Neural cell (in vitro differentiated cells): ENCODE measurements at regions not wholly inside any gene's neighbourhood (a gene's known extent, or its start where the extent isn't known, plus 50 kb on each side); places are given as distances from the start of the nearest gene placed in this dataset.

Experiments
- H2AFZ ChIP-seq: fragments of 200-600, 300-800 bp; sonication (generic), shearing (Covaris generic); 2 replicates; pipeline ENCODE4 v1.6.0; 2014; ENCODE audit warnings: low read depth, mild to moderate bottlenecking, antibody characterized with exemption, low read length, moderate library complexity
- H3F3A ChIP-seq: fragments of 200-600 bp; shearing (Covaris generic); 2 replicates; pipeline ENCODE4 v1.6.1; 2016; ENCODE audit warnings: mild to moderate bottlenecking, moderate library complexity, mixed read lengths, antibody characterized with exemption, low read length; ENCODE audit not compliant: insufficient read depth, poor library complexity, severe bottlenecking
- H3K27ac ChIP-seq: fragments of 200-600, 300-800 bp; sonication (generic), shearing (Covaris generic); 2 replicates; pipeline ENCODE4 v1.5.1; 2014; ENCODE audit warnings: mild to moderate bottlenecking, low read length, moderate library complexity
- H3K27me3 ChIP-seq: fragments of 300-800, 200-600 bp; sonication (generic), shearing (Covaris generic); 2 replicates; pipeline ENCODE4 v1.6.0; 2014; ENCODE audit warnings: mild to moderate bottlenecking, low read depth, low read length, moderate library complexity; ENCODE audit not compliant: insufficient read depth
- H3K36me3 ChIP-seq: fragments of 300-800, 200-600 bp; sonication (generic), shearing (Covaris generic); 2 replicates; pipeline ENCODE4 v1.5.1; 2014; ENCODE audit warnings: mild to moderate bottlenecking, antibody characterized with exemption, low read length, moderate library complexity; ENCODE audit not compliant: insufficient read depth
- H3K4me2 ChIP-seq: fragments of 300-800, 200-600 bp; sonication (generic), shearing (Covaris generic); 2 replicates; pipeline ENCODE4 v1.6.0; 2014; ENCODE audit warnings: mild to moderate bottlenecking, low read length
- H3K4me3 ChIP-seq: fragments of 300-800, 200-600 bp; sonication (generic), shearing (Covaris generic); 2 replicates; pipeline ENCODE4 v1.5.1; 2014; ENCODE audit warnings: mild to moderate bottlenecking, low read length, moderate library complexity
- H3K79me2 ChIP-seq: fragments of 200-600 bp; shearing (Covaris generic); replicated peaks from 2 replicates; pipeline ENCODE4 v1.6.0; 2014; ENCODE audit warnings: mild to moderate bottlenecking, low read length, moderate library complexity; ENCODE audit not compliant: insufficient read depth
- H3K9ac ChIP-seq: fragments of 300-800, 200-600 bp; sonication (generic), shearing (Covaris generic); 2 replicates; pipeline ENCODE4 v1.6.1; 2016; ENCODE audit warnings: mild to moderate bottlenecking, low read length, mixed read lengths
- H3K9me2 ChIP-seq: fragments of 200-600 bp; shearing (Covaris generic); 2 replicates; pipeline ENCODE4 v1.6.1; 2016; ENCODE audit warnings: mild to moderate bottlenecking, low read length, mixed read lengths; ENCODE audit not compliant: insufficient read depth
- H3K9me3 ChIP-seq: fragments of 200-600, 300-800 bp; sonication (generic), shearing (Covaris generic); 2 replicates; pipeline ENCODE4 v1.6.1; 2016; ENCODE audit warnings: mild to moderate bottlenecking, mixed run types, low read length, moderate library complexity, mixed read lengths
- H4K20me1 ChIP-seq: fragments of 200-600 bp; shearing (Covaris generic); 2 replicates; pipeline ENCODE4 v1.6.1; 2016; ENCODE audit warnings: mild to moderate bottlenecking, mixed run types; ENCODE audit not compliant: insufficient read depth
- EP300 ChIP-seq: fragments of 450-650 bp; conservative IDR thresholded peaks from 2 replicates; pipeline ENCODE4 v1.6.1; 2014; ENCODE audit warnings: antibody characterized with exemption, mild to moderate bottlenecking, moderate library complexity; ENCODE audit not compliant: poor library complexity, severe bottlenecking
- EZH2 ChIP-seq: fragments of 200-600, 300-800 bp; shearing (Covaris generic), sonication (generic); IDR thresholded peaks from 2 replicates; pipeline ENCODE4 v1.6.1; 2014; ENCODE audit warnings: antibody characterized with exemption, low read length, borderline replicate concordance, mild to moderate bottlenecking; ENCODE audit not compliant: insufficient read depth, poor library complexity, severe bottlenecking
- MXI1 ChIP-seq: fragments of 450-650 bp; conservative IDR thresholded peaks from 2 replicates; pipeline ENCODE4 v1.6.1; 2014; ENCODE audit warnings: antibody characterized with exemption, mild to moderate bottlenecking; ENCODE audit not compliant: poor library complexity, severe bottlenecking
- POLR2AphosphoS5 ChIP-seq: IDR thresholded peaks from 2 replicates; pipeline ENCODE4 v1.6.1; 2012
- RAD21 ChIP-seq: fragments of 450-650 bp; conservative IDR thresholded peaks from 2 replicates; pipeline ENCODE4 v1.6.1; 2014; ENCODE audit warnings: antibody characterized with exemption, mild to moderate bottlenecking, moderate library complexity
- SMC3 ChIP-seq: fragments of 450-650 bp; conservative IDR thresholded peaks from 2 replicates; pipeline ENCODE4 v1.6.1; 2014; ENCODE audit warnings: antibody characterized with exemption, mild to moderate bottlenecking, moderate library complexity; ENCODE audit not compliant: poor library complexity
- TAF1 ChIP-seq: IDR thresholded peaks from 2 replicates; pipeline ENCODE4 v1.6.1; 2012; ENCODE audit warnings: low read depth
- TF ChIP-seq, protein P1 (sequence below): fragments of 450-650 bp; IDR thresholded peaks from 2 replicates; pipeline ENCODE4 v1.5.1; 2014; ENCODE audit warnings: antibody characterized with exemption, mild to moderate bottlenecking, moderate library complexity; ENCODE audit not compliant: poor library complexity, severe bottlenecking
- TF ChIP-seq, protein P2 (sequence below): IDR thresholded peaks from 2 replicates; pipeline ENCODE4 v1.6.1; 2012; ENCODE audit warnings: borderline replicate concordance

DNA sequence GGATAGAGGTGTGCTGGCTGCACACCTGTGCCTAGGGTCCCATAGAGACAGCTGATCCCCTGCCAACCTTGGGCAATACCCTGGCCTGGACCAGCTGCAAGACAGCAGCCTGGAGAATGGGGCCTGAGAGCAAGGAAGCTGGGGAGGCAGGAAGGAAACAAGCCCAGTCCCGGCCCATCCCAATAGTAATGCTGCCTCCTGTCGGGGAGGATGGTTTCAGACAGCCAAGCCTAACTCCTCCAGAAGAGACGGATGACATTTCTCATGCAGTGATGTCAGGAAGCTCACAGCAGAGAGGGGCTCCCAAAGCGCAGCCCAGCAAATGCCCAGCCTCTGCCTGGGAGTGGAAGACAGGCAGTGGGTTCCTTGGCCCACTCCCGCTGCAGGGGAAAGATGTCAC, 408.8 kb downstream of the OCA2 start:
- Histone ChIP-seq H3K9me2 (no peaks in the 10 kb centered on the region), H3K4me2 (no peak overlapping the region), H3K36me3 (no peaks in the 10 kb centered on the region), H3K79me2 (no peaks in the 10 kb centered on the region), H3K4me3 (no peak overlapping the region), H3F3A (peaks cover 3% of the 10 kb centered on the region), H3K9ac (no peak overlapping the region), H3K27ac (no peak overlapping the region), H2AFZ (no peak overlapping the region), H3K27me3 (no peaks in the 10 kb centered on the region), H3K9me3 (no peaks in the 10 kb centered on the region), H4K20me1 (no peaks in the 10 kb centered on the region)
- TF ChIP-seq TAF1 (no peak), EP300 (no peak), MXI1 (no peak), RAD21 (no peak), EZH2 (no peak)
- TF ChIP-seq, protein P1, sequence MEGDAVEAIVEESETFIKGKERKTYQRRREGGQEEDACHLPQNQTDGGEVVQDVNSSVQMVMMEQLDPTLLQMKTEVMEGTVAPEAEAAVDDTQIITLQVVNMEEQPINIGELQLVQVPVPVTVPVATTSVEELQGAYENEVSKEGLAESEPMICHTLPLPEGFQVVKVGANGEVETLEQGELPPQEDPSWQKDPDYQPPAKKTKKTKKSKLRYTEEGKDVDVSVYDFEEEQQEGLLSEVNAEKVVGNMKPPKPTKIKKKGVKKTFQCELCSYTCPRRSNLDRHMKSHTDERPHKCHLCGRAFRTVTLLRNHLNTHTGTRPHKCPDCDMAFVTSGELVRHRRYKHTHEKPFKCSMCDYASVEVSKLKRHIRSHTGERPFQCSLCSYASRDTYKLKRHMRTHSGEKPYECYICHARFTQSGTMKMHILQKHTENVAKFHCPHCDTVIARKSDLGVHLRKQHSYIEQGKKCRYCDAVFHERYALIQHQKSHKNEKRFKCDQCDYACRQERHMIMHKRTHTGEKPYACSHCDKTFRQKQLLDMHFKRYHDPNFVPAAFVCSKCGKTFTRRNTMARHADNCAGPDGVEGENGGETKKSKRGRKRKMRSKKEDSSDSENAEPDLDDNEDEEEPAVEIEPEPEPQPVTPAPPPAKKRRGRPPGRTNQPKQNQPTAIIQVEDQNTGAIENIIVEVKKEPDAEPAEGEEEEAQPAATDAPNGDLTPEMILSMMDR, result no peak

DNA sequence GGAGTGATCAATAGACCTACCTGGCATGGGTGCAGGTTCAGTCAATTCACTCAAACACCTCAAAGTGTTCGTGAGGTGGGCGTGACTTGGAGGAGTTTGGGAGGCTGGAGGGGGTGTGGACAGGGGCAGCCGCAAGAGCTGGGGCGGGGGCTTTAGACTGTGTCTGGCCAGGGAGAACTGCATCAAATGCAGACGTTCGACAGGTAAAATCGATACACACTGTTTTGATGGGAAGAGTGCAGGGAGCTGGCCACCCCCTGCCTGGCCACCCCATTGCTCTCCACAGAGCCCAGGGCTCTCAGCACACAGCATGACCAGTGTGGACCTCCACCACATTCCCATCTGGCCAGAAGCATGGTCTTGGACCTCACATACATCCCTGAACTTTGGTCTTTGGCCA, 412.1 kb downstream of the OCA2 start:
- Histone ChIP-seq H3K79me2 (no peaks in the 10 kb centered on the region), H3K4me3 (no peak overlapping the region), H3K27ac (peak overlapping the region; percentile 75), H3F3A (peaks cover 3% of the 10 kb centered on the region), H3K9ac (peak overlapping the region; percentile 10), H3K9me3 (no peaks in the 10 kb centered on the region), H2AFZ (no peak overlapping the region), H3K9me2 (no peaks in the 10 kb centered on the region), H4K20me1 (no peaks in the 10 kb centered on the region), H3K27me3 (no peaks in the 10 kb centered on the region), H3K4me2 (no peak overlapping the region), H3K36me3 (no peaks in the 10 kb centered on the region)
- TF ChIP-seq MXI1, result no peak

DNA sequence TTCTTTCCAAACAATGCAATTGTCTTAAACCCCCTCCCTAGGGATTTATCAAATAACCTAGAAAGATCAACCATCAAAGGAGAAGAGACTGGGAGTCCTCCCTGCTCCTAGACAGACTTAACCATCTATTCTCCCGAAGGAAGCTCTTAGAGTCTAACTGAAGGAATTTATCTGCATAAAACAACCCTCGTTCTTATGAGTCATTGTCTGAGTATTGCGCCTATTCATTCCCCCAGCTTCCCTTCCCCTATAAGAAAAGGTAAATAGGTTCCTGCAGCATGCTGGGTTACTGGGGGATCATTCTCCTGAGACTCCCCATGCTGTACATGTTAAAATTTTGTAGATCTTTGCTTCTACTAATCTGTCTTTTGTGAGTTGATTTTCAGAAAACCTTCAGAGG, 412.7 kb downstream of the OCA2 start:
- H2AFZ ChIP-seq, result no peak overlapping the region
- H3K27me3 ChIP-seq, result no peaks in the 10 kb centered on the region
- H3K36me3 ChIP-seq, result no peaks in the 10 kb centered on the region
- H3K9ac ChIP-seq, result peak overlapping the region; percentile 26
- no peaks in the 10 kb centered on the region for H3K9me2 ChIP-seq
- H3F3A ChIP-seq, result peaks cover 3% of the 10 kb centered on the region
- H3K4me2 ChIP-seq, result peak overlapping the region; percentile 10
- peak overlapping the region; percentile 75 for H3K27ac ChIP-seq
- no peaks in the 10 kb centered on the region for H4K20me1 ChIP-seq
- peak overlapping the region; percentile 31 for H3K4me3 ChIP-seq
- H3K79me2 ChIP-seq, result no peaks in the 10 kb centered on the region
- TF ChIP-seq RAD21, result no peak
- TF ChIP-seq, protein P2, sequence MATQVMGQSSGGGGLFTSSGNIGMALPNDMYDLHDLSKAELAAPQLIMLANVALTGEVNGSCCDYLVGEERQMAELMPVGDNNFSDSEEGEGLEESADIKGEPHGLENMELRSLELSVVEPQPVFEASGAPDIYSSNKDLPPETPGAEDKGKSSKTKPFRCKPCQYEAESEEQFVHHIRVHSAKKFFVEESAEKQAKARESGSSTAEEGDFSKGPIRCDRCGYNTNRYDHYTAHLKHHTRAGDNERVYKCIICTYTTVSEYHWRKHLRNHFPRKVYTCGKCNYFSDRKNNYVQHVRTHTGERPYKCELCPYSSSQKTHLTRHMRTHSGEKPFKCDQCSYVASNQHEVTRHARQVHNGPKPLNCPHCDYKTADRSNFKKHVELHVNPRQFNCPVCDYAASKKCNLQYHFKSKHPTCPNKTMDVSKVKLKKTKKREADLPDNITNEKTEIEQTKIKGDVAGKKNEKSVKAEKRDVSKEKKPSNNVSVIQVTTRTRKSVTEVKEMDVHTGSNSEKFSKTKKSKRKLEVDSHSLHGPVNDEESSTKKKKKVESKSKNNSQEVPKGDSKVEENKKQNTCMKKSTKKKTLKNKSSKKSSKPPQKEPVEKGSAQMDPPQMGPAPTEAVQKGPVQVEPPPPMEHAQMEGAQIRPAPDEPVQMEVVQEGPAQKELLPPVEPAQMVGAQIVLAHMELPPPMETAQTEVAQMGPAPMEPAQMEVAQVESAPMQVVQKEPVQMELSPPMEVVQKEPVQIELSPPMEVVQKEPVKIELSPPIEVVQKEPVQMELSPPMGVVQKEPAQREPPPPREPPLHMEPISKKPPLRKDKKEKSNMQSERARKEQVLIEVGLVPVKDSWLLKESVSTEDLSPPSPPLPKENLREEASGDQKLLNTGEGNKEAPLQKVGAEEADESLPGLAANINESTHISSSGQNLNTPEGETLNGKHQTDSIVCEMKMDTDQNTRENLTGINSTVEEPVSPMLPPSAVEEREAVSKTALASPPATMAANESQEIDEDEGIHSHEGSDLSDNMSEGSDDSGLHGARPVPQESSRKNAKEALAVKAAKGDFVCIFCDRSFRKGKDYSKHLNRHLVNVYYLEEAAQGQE, result no peak
- no peak for TF ChIP-seq POLR2AphosphoS5
- no peak for TF ChIP-seq EP300
- no peak for TF ChIP-seq EZH2
- no peak for TF ChIP-seq TAF1
- TF ChIP-seq, protein P1, result no peak
- TF ChIP-seq SMC3, result no peak
- TF ChIP-seq MXI1, result no peak
- no peaks in the 10 kb centered on the region for H3K9me3 ChIP-seq
